SK-N-SH (cell line): ENCODE measurements at regions not wholly inside any gene's neighbourhood (a gene's known extent, or its start where the extent isn't known, plus 50 kb on each side); places are given as distances from the start of the nearest gene placed in this dataset.

ENCODE experiments used
- CTCF ChIA-PET: fragments of 300-600, 350-600 bp; formaldehyde crosslinking; extraction: SDS; loops from one replicate; lab custom pipeline; 2021; lab: Yijun Ruan, JAX
- POLR2A ChIA-PET: fragments of 350-600 bp; sonication (Branson Sonifier 250); formaldehyde crosslinking; extraction: SDS; loops from one replicate; lab custom pipeline; 2020; ENCODE audit warnings: antibody characterized with exemption, inconsistent platforms; lab: Yijun Ruan, JAX
- DNase-seq: peaks from one replicate; pipeline ENCODE4 v3.0.0; 2012
- H2AFZ ChIP-seq: fragments of 200-600 bp; sonication (generic); 2 replicates; pipeline ENCODE4 v1.8.1; 2016; ENCODE audit warnings: antibody characterized with exemption, mild to moderate bottlenecking, low read depth
- H3F3A ChIP-seq: fragments of 200-600 bp; sonication (generic); replicated peaks from 2 replicates; pipeline ENCODE3; 2016; ENCODE audit warnings: antibody characterized with exemption, mild to moderate bottlenecking; ENCODE audit not compliant: insufficient read depth
- H3K27ac ChIP-seq, 2 experiments: fragments of 200-500 bp in 1 of 2; fragments of 200-600 bp in 1 of 2; sonication (Bioruptor generic) in 1 of 2; sonication (generic), shearing (Covaris generic) in 1 of 2; 2 replicates each; pipeline versions ENCODE4 v1.5.1 to v1.6.1; 2014 to 2016; ENCODE audit warnings: low read depth in 2 of 2, inconsistent platforms in 1 of 2, low read length in 1 of 2, mild to moderate bottlenecking in 1 of 2, mixed read lengths in 1 of 2
- H3K27me3 ChIP-seq: fragments of 200-600 bp; sonication (generic), shearing (Covaris generic); 2 replicates; pipeline ENCODE4 v1.6.1; 2016; ENCODE audit warnings: mixed run types; ENCODE audit not compliant: insufficient read depth
- H3K36me3 ChIP-seq, 2 experiments: fragments of 200-500 bp in 1 of 2; fragments of 200-600 bp in 1 of 2; sonication (Bioruptor generic) in 1 of 2; sonication (generic) in 1 of 2; replicated peaks in 1 of 2; 2 replicates each; pipeline versions ENCODE3 to v1.5.1; 2014 to 2016; ENCODE audit warnings: low read length in 1 of 2, mild to moderate bottlenecking in 1 of 2; ENCODE audit not compliant: insufficient read depth in 2 of 2, control insufficient read depth in 1 of 2
- H3K4me1 ChIP-seq, 2 experiments: fragments of 200-500 bp in 1 of 2; fragments of 200-600 bp in 1 of 2; sonication (Bioruptor generic) in 1 of 2; sonication (generic), shearing (Covaris generic) in 1 of 2; 2 replicates each; pipeline versions ENCODE4 v1.5.1 to v1.6.1; 2014 to 2016; ENCODE audit warnings: low read depth in 1 of 2, low read length in 1 of 2, mixed run types in 1 of 2; ENCODE audit not compliant: insufficient read depth in 2 of 2, control insufficient read depth in 1 of 2
- H3K4me2 ChIP-seq: fragments of 200-600 bp; sonication (generic), shearing (Covaris generic); 2 replicates; pipeline ENCODE4 v1.6.1; 2017; ENCODE audit warnings: mixed run types
- H3K4me3 ChIP-seq, 2 experiments: fragments of 200-500 bp in 1 of 2; fragments of 200-600 bp in 1 of 2; sonication (Bioruptor generic) in 1 of 2; sonication (generic), shearing (Covaris generic) in 1 of 2; 2 replicates each; pipeline versions ENCODE4 v1.5.1 to v1.8.1; 2014 to 2016; ENCODE audit warnings: low read depth in 2 of 2, inconsistent platforms in 1 of 2, low read length in 1 of 2, mild to moderate bottlenecking in 1 of 2, mixed read lengths in 1 of 2, moderate library complexity in 1 of 2
- H3K79me2 ChIP-seq: fragments of 200-600 bp; sonication (generic); 2 replicates; pipeline ENCODE4 v1.8.1; 2017; ENCODE audit warnings: mild to moderate bottlenecking; ENCODE audit not compliant: insufficient read depth
- H3K9ac ChIP-seq: fragments of 200-600 bp; sonication (generic); 2 replicates; pipeline ENCODE4 v1.6.1; 2017; ENCODE audit warnings: mixed run types
- H3K9me2 ChIP-seq: fragments of 200-600 bp; sonication (generic); 2 replicates; pipeline ENCODE4 v1.6.1; 2017; ENCODE audit warnings: mixed run types
- H3K9me3 ChIP-seq: fragments of 200-600 bp; sonication (generic); 2 replicates; pipeline ENCODE4 v1.6.1; 2017; ENCODE audit warnings: mixed run types, mild to moderate bottlenecking, moderate library complexity
- H4K20me1 ChIP-seq: fragments of 200-600 bp; sonication (generic); 2 replicates; pipeline ENCODE4 v1.6.1; 2017; ENCODE audit warnings: mild to moderate bottlenecking, mixed run types; ENCODE audit not compliant: insufficient read depth
- ELF1 ChIP-seq: IDR thresholded peaks from 2 replicates; pipeline ENCODE4 v1.4.0; 2012
- FOXM1 ChIP-seq: IDR thresholded peaks from 2 replicates; pipeline ENCODE4 v1.4.0; 2012; ENCODE audit warnings: low read depth, mild to moderate bottlenecking
- GATA2 ChIP-seq: sonication (generic); formaldehyde crosslinking; IDR thresholded peaks from 2 replicates; pipeline ENCODE4 v1.5.0; 2020; ENCODE audit warnings: mild to moderate bottlenecking, missing genetic modification reagents
- JUND ChIP-seq: IDR thresholded peaks from 2 replicates; pipeline ENCODE4 v1.4.0; 2012
- MEF2A ChIP-seq: IDR thresholded peaks from 2 replicates; pipeline ENCODE4 v1.4.0; 2012; ENCODE audit warnings: low read depth, borderline replicate concordance
- MXI1 ChIP-seq: IDR thresholded peaks from 2 replicates; pipeline ENCODE4 v1.6.1; 2012; ENCODE audit warnings: mild to moderate bottlenecking, low read depth, low read length, improper control_type of control experiment
- POLR2AphosphoS5 ChIP-seq: IDR thresholded peaks from 2 replicates; pipeline ENCODE4 v1.6.1; 2012; ENCODE audit warnings: low read depth, low read length
- RCOR1 ChIP-seq: fragments of 150-350 bp; IDR thresholded peaks from 2 replicates; pipeline ENCODE4 v1.6.1; 2017; ENCODE audit warnings: antibody characterized with exemption, low read length
- RFX5 ChIP-seq: IDR thresholded peaks from 2 replicates; pipeline ENCODE4 v1.6.1; 2012; ENCODE audit warnings: mild to moderate bottlenecking, improper control_type of control experiment, low read length
- SIN3A ChIP-seq: IDR thresholded peaks from 2 replicates; pipeline ENCODE4 v1.6.1; 2012; ENCODE audit warnings: low read depth, mild to moderate bottlenecking, low read length, moderate library complexity, borderline replicate concordance
- SMC3 ChIP-seq: IDR thresholded peaks from 2 replicates; pipeline ENCODE4 v1.6.1; 2012; ENCODE audit warnings: low read depth, low read length, improper control_type of control experiment
- TAF1 ChIP-seq: IDR thresholded peaks from 2 replicates; pipeline ENCODE4 v1.6.1; 2012; ENCODE audit warnings: low read depth, mild to moderate bottlenecking, low read length, moderate library complexity, borderline replicate concordance
- WGBS: methylation state at CpG from one replicate; pipeline ENCODE4 v1.1.6; 2017; ENCODE audit warnings: low lambda C conversion rate; 5-methylcytosine and 5-hydroxymethylcytosine counted together
- TF ChIP-seq, protein P1 (sequence below): IDR thresholded peaks from 2 replicates; pipeline ENCODE4 v1.4.0; 2012; ENCODE audit warnings: low read depth, borderline replicate concordance
- TF ChIP-seq, protein P2 (sequence below): IDR thresholded peaks from 2 replicates; pipeline ENCODE4 v1.4.0; 2012; ENCODE audit warnings: low read depth, borderline replicate concordance
- TF ChIP-seq, protein P3 (sequence below): fragments of 150-350 bp; IDR thresholded peaks from 2 replicates; pipeline ENCODE4 v1.6.1; 2017; ENCODE audit warnings: antibody characterized with exemption, low read length, low read depth, borderline replicate concordance
- TF ChIP-seq, protein P4 (sequence below): IDR thresholded peaks from 2 replicates; pipeline ENCODE4; 2012
- TF ChIP-seq, protein P5 (sequence below): IDR thresholded peaks from 2 replicates; pipeline ENCODE4 v1.4.0; 2012; ENCODE audit warnings: low read depth
- TF ChIP-seq, protein P6 (sequence below): IDR thresholded peaks from 2 replicates; pipeline ENCODE4 v1.6.1; 2012; ENCODE audit warnings: mild to moderate bottlenecking, low read depth, low read length, moderate library complexity

DNA sequence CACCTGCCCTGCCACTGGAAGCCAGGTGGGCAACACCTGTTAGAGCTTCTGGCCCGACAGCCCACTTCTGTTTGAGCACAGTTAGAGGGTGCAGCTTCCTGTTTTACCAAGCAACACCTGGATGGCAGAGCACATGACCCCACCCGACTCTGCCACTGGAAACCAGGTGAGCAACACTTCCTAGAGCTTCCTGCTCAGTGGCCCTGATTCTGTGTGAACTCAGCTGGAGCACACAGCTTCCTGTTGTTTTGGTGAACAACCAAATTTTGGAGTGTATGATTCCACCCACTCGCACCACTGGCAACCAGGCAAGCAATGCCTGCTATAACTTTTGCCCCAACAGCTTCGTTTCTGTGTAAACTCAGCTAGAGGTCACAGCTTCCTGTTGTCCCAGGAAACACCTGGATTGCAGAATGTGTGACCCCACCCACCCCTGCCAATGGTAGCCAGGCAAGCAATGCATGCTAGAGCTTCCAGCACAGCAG, 163.8 kb upstream of the KLF8 start:
- no peaks in the 10 kb centered on the region for H3K79me2 ChIP-seq
- no peak overlapping the region for H3K4me3 ChIP-seq
- H3K36me3 ChIP-seq = no peaks in the 10 kb centered on the region
- no peaks in the 10 kb centered on the region for H3K4me1 ChIP-seq
- CTCF ChIA-PET = no interaction called here
- no peaks in the 10 kb centered on the region; the same call in 1 of the 2 replicates for H3K9me3 ChIP-seq
- H3K4me2 ChIP-seq = no peak overlapping the region
- POLR2A ChIA-PET = no interaction called here
- DNase-seq = no peak
- no peak overlapping the region for H3K27ac ChIP-seq
- H3K9ac ChIP-seq = no peak overlapping the region
- no peaks in the 10 kb centered on the region for H3K9me2 ChIP-seq
- no peaks in the 10 kb centered on the region for H3F3A ChIP-seq
- H2AFZ ChIP-seq = no peak overlapping the region
- TF ChIP-seq MEF2A (no peak), ELF1 (no peak), JUND (no peak), FOXM1 (no peak), TAF1 (no peak), RCOR1 (no peak)
- H4K20me1 ChIP-seq = no peaks in the 10 kb centered on the region
- no peaks in the 10 kb centered on the region for H3K27me3 ChIP-seq
- 0% methylated on average over 2 of the region's 4 CpGs for WGBS

DNA sequence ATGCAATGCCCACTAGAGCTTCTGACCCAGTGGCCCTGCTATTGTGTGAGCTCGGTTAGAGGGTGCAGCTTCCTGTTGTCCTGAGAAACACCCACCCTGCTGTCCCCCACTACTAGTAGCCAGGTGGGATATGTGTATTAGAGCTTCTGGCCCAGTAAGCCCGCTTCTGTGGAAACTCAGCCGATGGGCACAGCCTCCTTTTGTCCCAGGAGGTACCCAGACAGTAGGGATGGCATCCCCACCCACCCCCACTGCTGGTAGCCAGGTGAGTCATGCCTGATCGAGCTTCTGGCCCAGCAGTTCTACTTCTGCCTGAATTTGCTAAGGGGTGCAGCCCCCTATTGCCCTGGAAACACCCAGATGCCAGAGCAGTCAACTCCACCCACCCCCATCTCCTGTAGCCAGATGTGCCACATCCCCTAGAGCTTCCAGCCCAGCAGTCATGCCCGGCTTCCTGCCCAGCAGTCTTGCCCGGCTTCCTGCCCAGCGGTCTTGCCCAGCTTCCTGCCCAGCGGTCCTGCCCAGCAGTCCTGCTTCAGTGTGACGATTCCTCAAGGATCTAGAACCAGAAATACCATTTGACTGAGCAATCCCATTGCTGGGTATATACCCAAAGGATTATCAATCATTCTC, 162.7 kb upstream of the KLF8 start:
- CTCF ChIA-PET = no interaction called here
- TF ChIP-seq, protein P1, sequence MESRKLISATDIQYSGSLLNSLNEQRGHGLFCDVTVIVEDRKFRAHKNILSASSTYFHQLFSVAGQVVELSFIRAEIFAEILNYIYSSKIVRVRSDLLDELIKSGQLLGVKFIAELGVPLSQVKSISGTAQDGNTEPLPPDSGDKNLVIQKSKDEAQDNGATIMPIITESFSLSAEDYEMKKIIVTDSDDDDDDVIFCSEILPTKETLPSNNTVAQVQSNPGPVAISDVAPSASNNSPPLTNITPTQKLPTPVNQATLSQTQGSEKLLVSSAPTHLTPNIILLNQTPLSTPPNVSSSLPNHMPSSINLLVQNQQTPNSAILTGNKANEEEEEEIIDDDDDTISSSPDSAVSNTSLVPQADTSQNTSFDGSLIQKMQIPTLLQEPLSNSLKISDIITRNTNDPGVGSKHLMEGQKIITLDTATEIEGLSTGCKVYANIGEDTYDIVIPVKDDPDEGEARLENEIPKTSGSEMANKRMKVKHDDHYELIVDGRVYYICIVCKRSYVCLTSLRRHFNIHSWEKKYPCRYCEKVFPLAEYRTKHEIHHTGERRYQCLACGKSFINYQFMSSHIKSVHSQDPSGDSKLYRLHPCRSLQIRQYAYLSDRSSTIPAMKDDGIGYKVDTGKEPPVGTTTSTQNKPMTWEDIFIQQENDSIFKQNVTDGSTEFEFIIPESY = no peak
- no peak for TF ChIP-seq SMC3
- no peak for TF ChIP-seq SIN3A
- TF ChIP-seq, protein P2, sequence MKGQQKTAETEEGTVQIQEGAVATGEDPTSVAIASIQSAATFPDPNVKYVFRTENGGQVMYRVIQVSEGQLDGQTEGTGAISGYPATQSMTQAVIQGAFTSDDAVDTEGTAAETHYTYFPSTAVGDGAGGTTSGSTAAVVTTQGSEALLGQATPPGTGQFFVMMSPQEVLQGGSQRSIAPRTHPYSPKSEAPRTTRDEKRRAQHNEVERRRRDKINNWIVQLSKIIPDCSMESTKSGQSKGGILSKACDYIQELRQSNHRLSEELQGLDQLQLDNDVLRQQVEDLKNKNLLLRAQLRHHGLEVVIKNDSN = no peak
- no peak for TF ChIP-seq MXI1
- no peak for TF ChIP-seq POLR2AphosphoS5
- TF ChIP-seq, protein P3, sequence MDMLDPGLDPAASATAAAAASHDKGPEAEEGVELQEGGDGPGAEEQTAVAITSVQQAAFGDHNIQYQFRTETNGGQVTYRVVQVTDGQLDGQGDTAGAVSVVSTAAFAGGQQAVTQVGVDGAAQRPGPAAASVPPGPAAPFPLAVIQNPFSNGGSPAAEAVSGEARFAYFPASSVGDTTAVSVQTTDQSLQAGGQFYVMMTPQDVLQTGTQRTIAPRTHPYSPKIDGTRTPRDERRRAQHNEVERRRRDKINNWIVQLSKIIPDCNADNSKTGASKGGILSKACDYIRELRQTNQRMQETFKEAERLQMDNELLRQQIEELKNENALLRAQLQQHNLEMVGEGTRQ = no peak
- TF ChIP-seq TAF1 = no peak
- TF ChIP-seq, protein P4, sequence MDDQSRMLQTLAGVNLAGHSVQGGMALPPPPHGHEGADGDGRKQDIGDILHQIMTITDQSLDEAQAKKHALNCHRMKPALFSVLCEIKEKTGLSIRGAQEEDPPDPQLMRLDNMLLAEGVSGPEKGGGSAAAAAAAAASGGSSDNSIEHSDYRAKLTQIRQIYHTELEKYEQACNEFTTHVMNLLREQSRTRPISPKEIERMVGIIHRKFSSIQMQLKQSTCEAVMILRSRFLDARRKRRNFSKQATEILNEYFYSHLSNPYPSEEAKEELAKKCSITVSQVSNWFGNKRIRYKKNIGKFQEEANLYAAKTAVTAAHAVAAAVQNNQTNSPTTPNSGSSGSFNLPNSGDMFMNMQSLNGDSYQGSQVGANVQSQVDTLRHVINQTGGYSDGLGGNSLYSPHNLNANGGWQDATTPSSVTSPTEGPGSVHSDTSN = no peak
- TF ChIP-seq RFX5 = no peak
- TF ChIP-seq, protein P5, sequence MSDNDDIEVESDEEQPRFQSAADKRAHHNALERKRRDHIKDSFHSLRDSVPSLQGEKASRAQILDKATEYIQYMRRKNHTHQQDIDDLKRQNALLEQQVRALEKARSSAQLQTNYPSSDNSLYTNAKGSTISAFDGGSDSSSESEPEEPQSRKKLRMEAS = no peak
- no peak for TF ChIP-seq JUND
- TF ChIP-seq GATA2 (CRISPR knock-in tag) = no peak
- TF ChIP-seq, protein P6, sequence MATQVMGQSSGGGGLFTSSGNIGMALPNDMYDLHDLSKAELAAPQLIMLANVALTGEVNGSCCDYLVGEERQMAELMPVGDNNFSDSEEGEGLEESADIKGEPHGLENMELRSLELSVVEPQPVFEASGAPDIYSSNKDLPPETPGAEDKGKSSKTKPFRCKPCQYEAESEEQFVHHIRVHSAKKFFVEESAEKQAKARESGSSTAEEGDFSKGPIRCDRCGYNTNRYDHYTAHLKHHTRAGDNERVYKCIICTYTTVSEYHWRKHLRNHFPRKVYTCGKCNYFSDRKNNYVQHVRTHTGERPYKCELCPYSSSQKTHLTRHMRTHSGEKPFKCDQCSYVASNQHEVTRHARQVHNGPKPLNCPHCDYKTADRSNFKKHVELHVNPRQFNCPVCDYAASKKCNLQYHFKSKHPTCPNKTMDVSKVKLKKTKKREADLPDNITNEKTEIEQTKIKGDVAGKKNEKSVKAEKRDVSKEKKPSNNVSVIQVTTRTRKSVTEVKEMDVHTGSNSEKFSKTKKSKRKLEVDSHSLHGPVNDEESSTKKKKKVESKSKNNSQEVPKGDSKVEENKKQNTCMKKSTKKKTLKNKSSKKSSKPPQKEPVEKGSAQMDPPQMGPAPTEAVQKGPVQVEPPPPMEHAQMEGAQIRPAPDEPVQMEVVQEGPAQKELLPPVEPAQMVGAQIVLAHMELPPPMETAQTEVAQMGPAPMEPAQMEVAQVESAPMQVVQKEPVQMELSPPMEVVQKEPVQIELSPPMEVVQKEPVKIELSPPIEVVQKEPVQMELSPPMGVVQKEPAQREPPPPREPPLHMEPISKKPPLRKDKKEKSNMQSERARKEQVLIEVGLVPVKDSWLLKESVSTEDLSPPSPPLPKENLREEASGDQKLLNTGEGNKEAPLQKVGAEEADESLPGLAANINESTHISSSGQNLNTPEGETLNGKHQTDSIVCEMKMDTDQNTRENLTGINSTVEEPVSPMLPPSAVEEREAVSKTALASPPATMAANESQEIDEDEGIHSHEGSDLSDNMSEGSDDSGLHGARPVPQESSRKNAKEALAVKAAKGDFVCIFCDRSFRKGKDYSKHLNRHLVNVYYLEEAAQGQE = no peak
- TF ChIP-seq FOXM1 = no peak

More for the DNA sequence above, 162.7 kb upstream of the KLF8 start:
- no peak overlapping the region for H3K9ac ChIP-seq
- DNase-seq = no peak
- no peaks in the 10 kb centered on the region for H3K4me1 ChIP-seq
- H3K79me2 ChIP-seq = no peaks in the 10 kb centered on the region
- H3F3A ChIP-seq = no peaks in the 10 kb centered on the region
- POLR2A ChIA-PET = no interaction called here
- no peaks in the 10 kb centered on the region for H4K20me1 ChIP-seq
- H3K9me2 ChIP-seq = no peaks in the 10 kb centered on the region
- WGBS = 0% methylated on average over 3 of the region's 9 CpGs
- no peaks in the 10 kb centered on the region for H3K36me3 ChIP-seq
- H3K27me3 ChIP-seq = no peaks in the 10 kb centered on the region
- no peak overlapping the region for H2AFZ ChIP-seq
- H3K4me3 ChIP-seq = no peak overlapping the region
- H3K9me3 ChIP-seq = no peaks in the 10 kb centered on the region; the same call in 1 of the 2 replicates
- H3K4me2 ChIP-seq = no peak overlapping the region
- no peak overlapping the region for H3K27ac ChIP-seq
